ENCODE measurements at regions not wholly inside any gene's neighbourhood (a gene's known extent, or its start where the extent isn't known, plus 50 kb on each side); places are given as distances from the start of the nearest gene placed in this dataset.

DNA sequence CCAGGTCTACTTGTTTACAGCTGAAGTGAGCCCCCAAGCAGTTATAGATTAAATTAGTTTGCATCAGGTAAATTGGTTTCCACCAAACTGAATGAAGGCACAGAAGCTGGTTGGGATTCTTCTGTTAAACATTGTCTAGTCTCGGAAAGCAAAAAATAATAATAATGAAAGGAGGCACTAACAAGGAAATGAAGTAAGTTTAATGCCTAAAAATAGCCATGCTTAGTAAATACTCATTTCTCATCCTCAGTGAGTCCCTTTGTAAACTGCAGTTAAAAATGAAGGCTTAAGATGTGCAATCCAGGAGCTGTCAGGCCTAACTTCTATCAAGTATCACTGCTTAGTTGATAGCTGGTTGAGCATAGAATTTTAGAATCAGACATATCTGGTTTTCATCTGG is 113.5 kb downstream of the BTG1 start:
- Mint-ChIP-seq H3K36me3 (peaks cover 2% of the 10 kb centered on the region), H3K9me3 (no peaks in the 10 kb centered on the region), H3K27me3 (no peaks in the 10 kb centered on the region), H3K27ac (peak overlapping the region in 2 of 3 donors; percentile 19 to 80), H3K4me3 (peak overlapping the region in 1 of 4 donors; percentile 30), H3K4me1 (peaks cover 38 to 57% (median 42%) of the 10 kb centered on the region in 3 donors)

GRCh38 chr12:92030618-92031017 is 115.0 kb downstream of the BTG1 start:
- Mint-ChIP-seq H3K9me3 (no peaks in the 10 kb centered on the region), H3K27me3 (no peaks in the 10 kb centered on the region), H3K36me3 (peaks cover 2% of the 10 kb centered on the region), H3K4me1 (peaks cover 33 to 51% (median 35%) of the 10 kb centered on the region in 3 donors), H3K4me3 (peak overlapping the region in 2 of 4 donors; percentile 65 to 86), H3K27ac (peak overlapping the region in 2 of 3 donors; percentile 4 to 11)

DNA sequence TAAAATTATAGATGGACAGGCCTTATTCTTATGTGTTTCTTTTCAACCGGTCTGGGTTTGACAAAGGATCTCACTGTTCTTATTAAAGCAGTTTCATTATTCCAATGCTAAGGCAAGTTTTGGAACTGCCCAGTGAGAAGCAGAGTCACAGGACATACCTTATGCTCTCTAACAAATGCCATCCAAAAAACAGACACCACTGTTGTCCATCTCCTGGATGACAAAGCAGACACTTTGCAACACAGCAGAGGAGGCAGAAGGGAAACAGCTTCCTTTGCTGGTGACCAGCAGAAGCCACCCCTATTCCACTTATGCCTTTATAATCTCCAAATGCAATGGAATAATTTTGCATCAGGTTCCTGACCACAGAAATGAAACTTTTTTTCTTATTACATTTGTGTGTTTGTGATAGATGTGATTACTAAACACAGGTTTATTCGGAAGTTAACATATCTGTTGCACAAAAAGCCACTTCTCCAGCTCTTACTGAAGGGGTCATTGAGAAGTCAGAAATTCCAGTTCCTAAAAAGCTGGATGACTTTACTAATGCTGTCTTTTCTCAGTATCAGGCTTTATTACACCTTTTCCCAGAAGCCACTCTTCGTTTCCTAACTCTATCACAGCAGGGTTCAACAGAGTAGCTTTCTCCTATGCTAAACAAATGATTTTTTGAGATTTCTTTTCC is 115.6 kb downstream of the BTG1 start:
- Mint-ChIP-seq H3K27ac (peak overlapping the region in 2 of 3 donors; percentile 4 to 11), H3K9me3 (no peaks in the 10 kb centered on the region), H3K4me1 (peaks cover 28 to 45% (median 30%) of the 10 kb centered on the region in 3 donors), H3K27me3 (no peaks in the 10 kb centered on the region), H3K4me3 (peak overlapping the region in 2 of 4 donors; percentile 65 to 86), H3K36me3 (peaks cover 2% of the 10 kb centered on the region)

- Mint-ChIP-seq H3K4me3 (no peak overlapping the region), H3K27ac (no peak overlapping the region), H3K27me3 (no peaks in the 10 kb centered on the region), H3K36me3 (peaks cover 2% of the 10 kb centered on the region), H3K9me3 (no peaks in the 10 kb centered on the region), H3K4me1 (peaks cover 21 to 37% (median 23%) of the 10 kb centered on the region in 3 donors)
Observed at GRCh38 chr12:92029136-92029535, 116.5 kb downstream of the BTG1 start.

DNA sequence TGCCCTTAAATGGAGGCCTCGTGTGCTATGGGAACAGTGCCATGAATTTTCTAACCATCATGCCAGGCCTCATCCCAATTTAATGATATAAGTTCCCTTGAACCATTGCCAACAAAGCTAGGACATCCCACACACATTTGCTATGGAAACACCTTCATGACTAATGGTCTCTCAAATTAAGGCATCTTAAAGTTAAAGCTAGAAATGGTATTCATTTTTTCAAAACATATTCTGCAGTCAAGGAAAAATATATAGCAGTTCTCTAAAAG is 117.3 kb downstream of the BTG1 start:
- H3K27ac Mint-ChIP-seq, result no peak overlapping the region
- H3K27me3 Mint-ChIP-seq, result no peaks in the 10 kb centered on the region
- H3K9me3 Mint-ChIP-seq, result no peaks in the 10 kb centered on the region
- peaks cover 18 to 34% (median 20%) of the 10 kb centered on the region in 3 donors for H3K4me1 Mint-ChIP-seq
- no peak overlapping the region for H3K4me3 Mint-ChIP-seq
- no peaks in the 10 kb centered on the region for H3K36me3 Mint-ChIP-seq

DNA sequence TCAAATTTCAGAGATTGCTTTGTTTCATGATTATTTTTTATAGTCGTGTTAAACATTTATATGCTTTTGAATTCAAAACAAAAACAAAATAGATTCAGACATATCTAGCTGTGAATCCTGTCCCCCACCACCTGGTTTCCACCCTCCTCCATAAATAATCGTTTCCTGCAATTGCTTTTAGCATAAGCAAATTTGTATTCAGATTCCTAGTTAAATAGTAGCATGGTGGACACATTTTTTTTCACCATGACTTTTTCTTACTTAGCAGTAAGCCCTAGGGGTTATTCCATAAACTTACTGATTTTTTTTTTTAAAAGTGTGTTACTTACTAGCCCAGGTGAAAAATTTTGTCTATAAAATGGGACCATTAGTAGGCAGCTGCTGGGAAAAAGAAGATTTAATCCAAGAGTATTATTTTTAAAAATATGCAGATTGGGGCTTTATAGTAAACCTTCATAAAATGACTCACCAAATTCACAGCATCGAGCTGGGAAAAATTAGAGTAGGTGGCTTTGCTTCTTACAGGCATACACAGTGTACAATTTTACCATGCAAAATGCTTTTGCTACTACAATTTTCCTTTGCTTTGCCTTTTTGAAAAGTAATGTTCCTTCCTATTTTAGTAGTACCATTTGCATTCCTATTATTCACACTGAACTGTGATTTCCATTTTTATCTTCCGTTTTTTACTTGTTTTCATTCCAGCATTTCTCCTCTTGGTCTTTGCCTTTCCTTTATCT is 117.8 kb downstream of the BTG1 start:
- no peaks in the 10 kb centered on the region for H3K27me3 Mint-ChIP-seq
- peaks cover 18 to 33% (median 19%) of the 10 kb centered on the region in 3 donors for H3K4me1 Mint-ChIP-seq
- H3K9me3 Mint-ChIP-seq, result no peaks in the 10 kb centered on the region
- H3K27ac Mint-ChIP-seq, result no peak overlapping the region
- H3K4me3 Mint-ChIP-seq, result no peak overlapping the region
- H3K36me3 Mint-ChIP-seq, result no peaks in the 10 kb centered on the region

DNA sequence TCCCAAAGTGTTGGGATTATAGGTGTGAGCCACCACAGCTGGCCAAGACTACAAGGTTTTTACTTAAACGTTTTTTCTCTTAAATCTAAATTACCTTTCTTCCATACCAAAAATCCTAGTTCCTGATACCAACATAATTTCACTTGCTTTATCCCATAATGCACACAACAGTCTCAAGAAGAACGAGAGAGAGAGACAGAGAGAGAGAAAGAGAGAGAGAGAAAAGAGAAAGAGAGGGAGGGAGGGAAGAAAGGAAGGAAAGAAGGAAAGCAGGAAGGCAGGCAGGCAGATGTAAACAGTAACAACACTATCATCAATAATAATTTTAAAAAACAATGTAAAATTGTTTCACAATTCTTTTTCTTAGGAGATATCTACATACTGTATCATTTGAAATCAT is 118.4 kb downstream of the BTG1 start:
- peak overlapping the region in 1 of 4 donors; percentile 2 for H3K4me3 Mint-ChIP-seq
- H3K9me3 Mint-ChIP-seq, result no peaks in the 10 kb centered on the region
- H3K36me3 Mint-ChIP-seq, result no peaks in the 10 kb centered on the region
- no peak overlapping the region for H3K27ac Mint-ChIP-seq
- H3K4me1 Mint-ChIP-seq, result peaks cover 15 to 28% (median 18%) of the 10 kb centered on the region in 3 donors
- H3K27me3 Mint-ChIP-seq, result no peaks in the 10 kb centered on the region

GRCh38 chr12:92025462-92026207 is 120.0 kb downstream of the BTG1 start:
- no peaks in the 10 kb centered on the region for H3K36me3 Mint-ChIP-seq
- H3K27me3 Mint-ChIP-seq, result no peaks in the 10 kb centered on the region
- H3K9me3 Mint-ChIP-seq, result no peaks in the 10 kb centered on the region
- no peak overlapping the region for H3K4me3 Mint-ChIP-seq
- H3K4me1 Mint-ChIP-seq, result peaks cover 4 to 13% (median 11%) of the 10 kb centered on the region in 3 donors
- no peak overlapping the region for H3K27ac Mint-ChIP-seq

DNA sequence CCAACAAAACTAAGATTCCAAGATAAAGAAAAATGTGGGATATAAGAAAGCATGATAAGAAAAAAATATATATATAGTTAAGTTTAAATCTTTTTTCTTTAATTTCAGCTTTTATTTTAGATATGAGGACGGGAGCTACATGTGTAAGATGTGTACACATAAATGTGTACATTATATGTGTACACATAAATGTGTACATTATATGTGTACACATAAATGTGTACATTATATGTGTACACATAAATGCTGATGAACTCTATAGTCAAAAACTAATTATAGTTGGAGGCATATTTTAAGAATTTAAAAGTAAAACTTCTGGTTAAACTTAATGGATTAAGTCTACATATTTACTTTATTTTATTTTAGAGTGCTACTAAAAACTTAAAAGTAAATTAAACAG is 123.6 kb downstream of the BTG1 start:
- Mint-ChIP-seq H3K36me3 (peaks cover 3% of the 10 kb centered on the region), H3K4me1 (no peaks in the 10 kb centered on the region), H3K9me3 (no peaks in the 10 kb centered on the region), H3K27me3 (no peaks in the 10 kb centered on the region), H3K27ac (no peak overlapping the region), H3K4me3 (no peak overlapping the region)

GRCh38 chr12:92021666-92022035 is 124.0 kb downstream of the BTG1 start:
- Mint-ChIP-seq H3K27ac (no peak overlapping the region), H3K4me1 (no peaks in the 10 kb centered on the region), H3K36me3 (peaks cover 3% of the 10 kb centered on the region), H3K27me3 (no peaks in the 10 kb centered on the region), H3K4me3 (no peak overlapping the region), H3K9me3 (no peaks in the 10 kb centered on the region)

GRCh38 chr12:92020983-92021665 is 124.5 kb downstream of the BTG1 start:
- H3K4me3 Mint-ChIP-seq, result no peak overlapping the region
- H3K9me3 Mint-ChIP-seq, result no peaks in the 10 kb centered on the region
- H3K4me1 Mint-ChIP-seq, result no peaks in the 10 kb centered on the region
- H3K27me3 Mint-ChIP-seq, result no peaks in the 10 kb centered on the region
- H3K27ac Mint-ChIP-seq, result no peak overlapping the region
- peaks cover 3% of the 10 kb centered on the region for H3K36me3 Mint-ChIP-seq

DNA sequence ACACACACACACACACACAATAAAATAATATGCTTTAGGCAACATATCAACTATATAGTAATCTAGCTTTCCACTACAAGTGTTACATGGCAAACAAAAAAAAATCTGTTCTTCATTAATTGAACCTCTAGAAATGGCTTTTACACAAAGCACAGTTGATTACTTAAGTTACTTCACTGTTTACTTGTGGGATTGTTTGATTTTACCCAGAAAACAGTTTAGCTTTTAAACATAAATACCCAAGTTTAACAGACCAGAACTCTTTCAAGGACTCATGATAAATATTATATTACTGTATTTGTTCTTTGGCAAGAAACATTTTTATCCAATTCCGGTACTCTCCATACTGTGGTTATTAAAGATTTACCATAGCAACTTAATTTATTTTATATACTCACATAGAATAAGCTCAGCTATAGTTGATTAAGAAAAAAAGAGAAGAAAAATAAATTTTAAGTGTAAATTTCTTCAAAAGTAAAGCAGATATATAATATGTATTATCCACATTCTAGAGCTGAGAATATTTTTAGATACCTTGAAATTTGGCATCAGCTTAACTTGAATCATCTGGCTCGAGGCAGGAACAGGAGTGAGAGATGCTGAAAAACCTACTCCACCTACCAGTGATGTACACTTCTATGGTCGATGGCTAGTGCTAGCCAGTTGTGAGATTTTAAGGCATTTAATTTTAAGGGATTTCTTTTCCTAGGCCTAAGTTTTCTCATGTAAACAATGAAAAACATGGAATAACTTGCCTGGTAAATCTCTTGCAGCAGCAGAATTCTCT is 126.0 kb downstream of the BTG1 start:
- H3K4me1 Mint-ChIP-seq, result no peaks in the 10 kb centered on the region
- no peak overlapping the region for H3K4me3 Mint-ChIP-seq
- no peak overlapping the region for H3K27ac Mint-ChIP-seq
- no peaks in the 10 kb centered on the region for H3K27me3 Mint-ChIP-seq
- H3K36me3 Mint-ChIP-seq, result peaks cover 3% of the 10 kb centered on the region
- no peaks in the 10 kb centered on the region for H3K9me3 Mint-ChIP-seq

DNA sequence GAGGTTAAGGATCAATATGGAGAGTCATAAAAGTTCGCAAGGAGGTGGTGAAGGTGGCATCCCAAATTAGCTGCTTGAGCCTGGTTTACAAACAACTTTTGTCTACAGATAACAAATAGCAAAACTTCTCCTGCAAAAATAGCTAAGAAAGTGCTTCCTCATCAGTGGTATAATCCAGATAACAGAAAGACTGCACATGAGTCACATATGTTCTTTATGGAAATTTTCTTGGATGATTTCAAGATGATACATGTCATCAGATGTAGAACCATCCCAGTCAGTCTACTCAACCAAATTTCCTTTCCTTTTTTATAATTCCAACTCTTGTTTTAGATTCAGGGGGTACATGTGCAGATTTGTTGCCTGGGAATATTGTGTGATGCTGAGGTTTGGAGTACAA is 133.0 kb downstream of the BTG1 start:
- no peaks in the 10 kb centered on the region for H3K27me3 Mint-ChIP-seq
- peaks cover 0 to 5% (median 5%) of the 10 kb centered on the region in 3 donors for H3K4me1 Mint-ChIP-seq
- peaks cover 5% of the 10 kb centered on the region for H3K36me3 Mint-ChIP-seq
- no peaks in the 10 kb centered on the region for H3K9me3 Mint-ChIP-seq
- peak overlapping the region in 1 of 3 donors; percentile 16 for H3K27ac Mint-ChIP-seq
- no peak overlapping the region for H3K4me3 Mint-ChIP-seq

GRCh38 chr12:92010853-92011701 is 134.6 kb downstream of the BTG1 start:
- Mint-ChIP-seq H3K27ac (peak overlapping the region in 1 of 3 donors; percentile 94), H3K27me3 (no peaks in the 10 kb centered on the region), H3K36me3 (peaks cover 2% of the 10 kb centered on the region), H3K4me3 (no peak overlapping the region), H3K9me3 (no peaks in the 10 kb centered on the region), H3K4me1 (peaks cover 0 to 5% (median 5%) of the 10 kb centered on the region in 3 donors)
